HG03060 (cell line): ENCODE measurements at regions not wholly inside any gene's neighbourhood (a gene's known extent, or its start where the extent isn't known, plus 50 kb on each side); places are given as distances from the start of the nearest gene placed in this dataset.

ENCODE experiments used
- ATAC-seq: cut with Tn5 transposase; IDR thresholded peaks from one replicate; pipeline ENCODE4 v1.9.1; 2021; ENCODE audit warnings: low read depth, moderate number of reproducible peaks; ENCODE audit not compliant: unreplicated experiment

- ATAC-seq = no peak
Measured at GRCh38 chr3:25246913-25247312, 181.2 kb upstream of the RARB start.

GRCh38 chr3:25252291-25252690, 175.8 kb upstream of the RARB start:
- ATAC-seq = no peak

DNA sequence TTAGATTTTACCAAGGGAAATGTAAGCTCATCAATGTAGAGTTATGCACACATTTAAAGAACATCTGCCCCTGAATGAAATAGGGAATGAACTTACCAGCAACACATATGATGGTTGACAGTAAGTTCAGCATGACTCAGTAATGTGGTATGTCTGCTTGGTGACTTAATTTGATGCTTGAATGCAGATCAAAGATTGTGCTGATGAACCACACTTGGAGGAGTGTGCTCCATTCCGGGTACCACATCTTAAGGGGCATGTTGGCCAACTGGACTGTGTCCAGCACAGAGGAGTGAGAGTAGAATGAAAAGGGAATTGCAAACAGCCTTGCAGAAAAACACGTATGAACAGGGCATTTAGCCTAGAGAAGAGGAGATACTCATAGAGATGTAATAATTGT, 171.0 kb upstream of the RARB start:
- ATAC-seq = no peak

- no peak for ATAC-seq
Measured at GRCh38 chr3:25259871-25260270, 168.2 kb upstream of the RARB start.

DNA sequence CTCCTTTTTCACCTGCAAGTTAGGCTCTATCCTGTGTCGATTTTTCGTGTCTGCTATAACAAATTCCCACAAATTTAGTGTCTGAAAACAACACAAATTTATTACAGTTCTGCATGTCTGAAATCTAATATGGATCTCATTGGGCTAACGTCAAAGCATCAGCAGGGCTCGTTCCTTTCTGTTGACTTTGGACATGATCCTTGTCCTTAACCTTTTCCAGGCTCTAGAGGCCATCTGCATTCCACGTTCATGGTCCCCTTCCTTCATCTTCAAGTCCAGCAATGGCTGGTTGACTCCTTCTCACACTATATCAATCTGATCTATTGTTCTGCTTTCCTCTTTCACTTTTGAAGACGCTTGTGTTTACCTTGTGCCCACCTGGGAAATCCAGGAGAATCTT, 165.7 kb upstream of the RARB start:
- no peak for ATAC-seq

- ATAC-seq = no peak
Measured at GRCh38 chr3:25265284-25265683, 162.8 kb upstream of the RARB start.

DNA sequence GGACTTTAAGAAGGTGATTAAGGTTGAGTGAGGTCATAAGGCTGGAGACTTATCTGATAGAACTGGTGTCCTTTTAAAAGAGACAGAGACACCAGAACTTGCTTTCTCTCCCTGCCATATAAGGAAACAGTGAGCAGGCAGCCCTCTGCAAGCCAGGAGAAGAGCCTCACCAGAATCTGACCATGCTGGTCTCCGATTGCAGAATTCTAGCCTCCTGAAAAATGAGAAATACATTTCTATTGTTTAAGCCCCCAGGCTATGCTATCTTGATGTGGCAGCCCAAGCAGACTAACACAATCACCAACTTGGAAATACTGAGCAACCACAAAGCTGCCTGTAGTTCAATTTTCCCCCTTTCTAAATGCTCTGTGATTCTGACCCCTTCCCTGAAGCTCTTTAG, 161.4 kb upstream of the RARB start:
- no peak for ATAC-seq

DNA sequence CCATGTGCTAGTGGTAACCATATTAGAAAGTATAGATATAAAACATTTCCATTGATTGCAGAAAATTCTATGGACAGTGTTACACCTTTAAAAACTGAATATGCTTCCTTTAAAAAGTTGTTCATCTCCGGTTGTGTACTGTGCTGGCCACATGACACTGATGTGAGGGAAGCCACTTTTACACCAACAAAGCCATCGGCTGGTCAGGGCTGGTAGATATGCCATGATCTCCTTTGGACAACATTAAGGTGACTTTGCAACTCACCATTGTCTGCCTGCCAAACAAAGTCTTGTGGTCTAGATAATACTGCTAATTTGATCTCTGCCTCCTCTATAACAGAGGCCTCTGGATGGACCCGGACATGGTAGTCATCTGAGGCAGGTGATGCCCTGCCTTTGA, 156.0 kb upstream of the RARB start:
- no peak for ATAC-seq

GRCh38 chr3:25273582-25274171, 154.4 kb upstream of the RARB start:
- ATAC-seq = no peak

DNA sequence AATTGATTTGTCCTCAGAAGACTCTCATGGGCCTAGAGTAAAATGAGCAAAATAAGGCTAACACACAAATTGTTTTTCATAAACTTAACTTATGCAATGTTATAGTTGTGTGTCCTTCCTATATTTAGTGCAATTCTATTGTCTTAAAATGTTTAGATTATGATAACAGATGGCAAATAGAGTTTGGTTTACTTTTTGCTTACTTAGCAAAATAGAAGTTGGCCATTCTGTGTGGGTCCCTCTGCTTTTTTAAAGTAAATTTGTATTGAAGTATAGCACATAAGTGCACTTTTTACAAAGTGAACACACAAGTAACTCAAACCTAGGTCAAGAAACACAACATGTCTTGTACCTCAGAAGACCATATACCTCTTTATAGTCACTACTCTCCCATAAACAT, 150.6 kb upstream of the RARB start:
- ATAC-seq = no peak

DNA sequence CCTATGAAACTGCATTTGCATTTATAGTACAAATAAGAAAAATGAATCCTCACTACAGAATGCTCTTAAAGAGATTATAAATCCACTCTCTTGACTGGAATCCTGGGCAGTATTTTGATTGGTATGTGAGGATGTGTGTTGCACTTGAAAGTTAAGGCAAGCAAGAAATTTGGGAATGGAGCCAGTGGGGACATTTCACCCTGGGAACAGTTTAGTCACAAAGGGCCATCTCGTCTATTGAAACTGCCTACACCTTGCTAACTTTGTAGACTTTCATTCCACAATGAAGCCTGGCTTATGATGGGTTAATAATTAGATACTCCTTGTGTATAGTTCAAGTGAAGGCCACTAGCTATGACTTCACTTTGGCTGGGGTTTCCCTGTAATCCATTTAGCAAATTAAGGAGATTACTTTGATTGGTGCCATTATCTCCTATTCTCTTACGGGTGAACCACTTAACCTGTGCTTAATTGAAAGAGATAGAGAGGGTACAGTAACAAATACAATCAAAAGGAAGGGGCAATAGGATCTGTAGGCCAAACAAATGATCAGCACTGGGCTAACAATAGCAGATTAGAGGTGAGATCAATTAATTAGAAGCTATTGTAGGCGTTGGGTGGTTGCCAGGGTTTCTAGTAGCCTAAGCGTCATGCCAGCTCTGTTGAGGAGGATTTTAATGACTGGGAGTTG, 146.9 kb upstream of the RARB start:
- ATAC-seq = no peak

- ATAC-seq = no peak
Measured at GRCh38 chr3:25281732-25282126, 146.3 kb upstream of the RARB start.

DNA sequence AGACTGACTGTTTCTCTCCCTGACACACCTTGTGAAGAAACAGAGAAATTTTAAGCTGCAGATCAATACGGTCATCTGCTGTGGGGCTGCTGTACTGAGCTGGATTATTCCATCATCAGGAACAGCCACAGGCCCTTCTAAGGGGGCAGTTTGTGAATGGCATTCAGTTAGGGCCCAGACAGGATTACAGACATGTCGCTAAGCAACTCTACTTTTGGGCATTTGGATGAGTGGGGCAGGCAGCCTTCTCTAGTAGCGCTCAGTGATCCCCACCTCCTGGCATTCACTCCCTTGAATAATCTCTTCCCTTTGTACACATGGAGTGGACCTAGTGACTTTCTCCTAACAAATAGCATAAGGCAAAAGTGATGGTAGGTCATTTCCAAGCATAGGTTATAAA, 144.4 kb upstream of the RARB start:
- no peak for ATAC-seq

DNA sequence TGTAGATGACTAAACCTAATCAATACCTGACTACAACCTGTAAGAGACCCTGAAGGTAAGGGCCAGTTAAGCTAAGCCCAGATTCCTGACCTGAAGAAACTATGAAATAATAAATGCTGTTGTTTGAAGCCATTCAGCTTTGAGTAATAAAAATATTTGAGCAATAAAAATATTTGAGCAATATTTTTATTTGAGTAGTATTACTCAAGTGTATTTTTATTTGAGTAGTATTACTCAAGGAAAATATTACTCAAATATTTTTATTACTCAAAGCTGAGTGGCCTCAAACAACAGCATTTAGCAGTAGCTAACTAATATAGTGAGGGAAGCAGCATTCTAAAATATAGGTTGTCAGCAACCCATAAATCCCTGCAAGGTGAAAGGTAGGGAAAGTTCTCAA, 143.8 kb upstream of the RARB start:
- no peak for ATAC-seq

DNA sequence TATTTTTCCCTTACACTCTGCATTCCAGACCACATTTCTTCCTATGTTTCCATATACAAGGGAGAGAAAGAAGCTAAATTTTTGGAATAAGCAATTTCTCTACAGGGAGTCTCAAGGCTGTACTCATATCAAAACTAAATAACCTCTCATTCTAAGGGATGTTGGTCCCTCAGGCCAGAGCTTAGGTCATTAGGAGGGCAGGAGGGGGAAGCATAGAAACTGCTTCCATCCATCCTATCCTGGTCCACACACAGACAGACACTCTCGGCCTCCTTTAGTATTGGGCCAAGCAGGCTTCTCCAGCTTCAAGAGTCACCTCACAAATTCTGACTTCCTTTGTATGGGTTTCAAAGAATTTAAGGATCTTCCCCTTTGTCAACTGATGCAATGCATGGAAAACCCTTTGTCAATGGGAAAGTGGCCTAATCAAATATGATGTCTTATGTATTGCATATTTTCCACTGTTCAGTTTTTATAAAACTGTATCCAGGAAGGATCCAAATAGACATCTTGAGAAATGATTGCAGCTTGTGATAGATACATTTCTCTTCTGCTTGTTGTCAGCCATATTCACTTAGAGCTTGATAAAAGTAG, 140.7 kb upstream of the RARB start:
- ATAC-seq = no peak

- ATAC-seq = no peak
Measured at GRCh38 chr3:25288413-25288812, 139.7 kb upstream of the RARB start.

GRCh38 chr3:25289156-25289555, 138.9 kb upstream of the RARB start:
- ATAC-seq = no peak

DNA sequence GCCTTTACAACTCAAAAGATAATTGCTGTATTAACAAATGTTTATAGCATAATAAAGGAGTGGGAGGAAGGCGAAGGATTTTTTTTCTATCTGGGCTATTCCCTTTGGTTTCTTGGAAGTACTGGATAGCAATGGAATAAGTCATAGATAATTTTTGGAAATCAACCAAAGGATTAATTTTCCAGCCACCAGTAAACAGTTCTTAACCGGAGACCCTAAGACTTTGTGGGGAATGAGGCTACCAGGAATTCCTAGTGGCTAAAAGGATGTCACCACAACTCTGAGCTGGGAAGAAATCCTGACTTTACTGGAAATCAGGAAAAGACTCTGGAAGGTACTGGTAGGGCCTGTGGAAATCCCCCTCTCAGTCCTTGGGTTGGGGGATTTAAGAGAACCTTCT, 138.4 kb upstream of the RARB start:
- ATAC-seq = no peak

- ATAC-seq = no peak
Measured at GRCh38 chr3:25291481-25291905, 136.6 kb upstream of the RARB start.

DNA sequence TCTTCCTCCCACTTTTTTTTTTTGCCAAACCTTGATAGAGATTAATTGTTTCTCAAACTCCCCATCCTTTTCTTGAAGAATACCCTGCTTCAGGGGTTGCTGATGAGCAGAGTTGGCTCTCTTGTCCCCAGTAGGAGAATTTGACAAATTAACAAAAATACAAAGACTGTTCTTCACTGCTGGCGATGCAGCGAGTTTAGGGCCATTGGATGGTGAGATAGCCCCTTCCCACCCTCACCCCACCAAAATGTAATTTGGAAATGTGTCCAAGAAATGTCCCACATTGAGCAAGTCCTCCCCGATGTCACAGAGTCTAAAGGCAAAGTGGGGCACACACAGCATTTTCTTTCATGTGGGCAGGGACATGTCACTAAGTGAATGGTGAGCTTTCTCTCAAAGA, 136.0 kb upstream of the RARB start:
- no peak for ATAC-seq

GRCh38 chr3:25292595-25292994, 135.5 kb upstream of the RARB start:
- ATAC-seq = no peak

- no peak for ATAC-seq
Measured at GRCh38 chr3:25293736-25294135, 134.3 kb upstream of the RARB start.
